GM12891 (cell line): ENCODE measurements at regions not wholly inside any gene's neighbourhood (a gene's known extent, or its start where the extent isn't known, plus 50 kb on each side); places are given as distances from the start of the nearest gene placed in this dataset.

Source experiments
- POLR2A ChIP-seq: IDR thresholded peaks from 2 replicates; pipeline ENCODE4 v1.6.1; 2011; ENCODE audit warnings: low read depth, low read length, control low read depth
- POLR2AphosphoS5 ChIP-seq: IDR thresholded peaks from 2 replicates; pipeline ENCODE4 v1.6.1; 2011; ENCODE audit warnings: low read depth, low read length, control low read depth
- TAF1 ChIP-seq: IDR thresholded peaks from 2 replicates; pipeline ENCODE4 v1.6.1; 2011; ENCODE audit warnings: low read depth, low read length, control low read depth

DNA sequence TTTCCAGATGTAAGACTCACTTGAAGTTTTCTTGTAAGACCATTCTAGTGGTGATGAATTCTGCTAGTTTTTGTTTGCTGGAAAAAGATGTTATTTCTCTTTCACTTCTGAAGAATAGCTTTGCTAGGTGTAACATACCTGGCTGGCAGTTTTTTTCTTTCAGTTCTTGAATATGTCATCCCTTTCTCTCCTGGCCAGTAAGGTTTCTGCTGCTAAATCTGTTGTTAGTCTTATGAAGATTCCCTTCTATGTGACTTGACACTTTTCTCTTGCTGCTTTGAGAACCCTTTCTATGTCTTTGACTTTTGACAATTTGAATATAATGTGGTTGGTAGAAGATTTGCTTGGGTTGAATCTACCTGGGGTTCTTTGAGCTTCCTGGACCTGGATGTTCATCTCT lies 314.7 kb upstream of the NOX3 start:
- TF ChIP-seq POLR2A (no peak), TAF1 (no peak), POLR2AphosphoS5 (no peak)
